ENCODE measurements at regions not wholly inside any gene's neighbourhood (a gene's known extent, or its start where the extent isn't known, plus 50 kb on each side); places are given as distances from the start of the nearest gene placed in this dataset.

- TF ChIP-seq, protein P1, sequence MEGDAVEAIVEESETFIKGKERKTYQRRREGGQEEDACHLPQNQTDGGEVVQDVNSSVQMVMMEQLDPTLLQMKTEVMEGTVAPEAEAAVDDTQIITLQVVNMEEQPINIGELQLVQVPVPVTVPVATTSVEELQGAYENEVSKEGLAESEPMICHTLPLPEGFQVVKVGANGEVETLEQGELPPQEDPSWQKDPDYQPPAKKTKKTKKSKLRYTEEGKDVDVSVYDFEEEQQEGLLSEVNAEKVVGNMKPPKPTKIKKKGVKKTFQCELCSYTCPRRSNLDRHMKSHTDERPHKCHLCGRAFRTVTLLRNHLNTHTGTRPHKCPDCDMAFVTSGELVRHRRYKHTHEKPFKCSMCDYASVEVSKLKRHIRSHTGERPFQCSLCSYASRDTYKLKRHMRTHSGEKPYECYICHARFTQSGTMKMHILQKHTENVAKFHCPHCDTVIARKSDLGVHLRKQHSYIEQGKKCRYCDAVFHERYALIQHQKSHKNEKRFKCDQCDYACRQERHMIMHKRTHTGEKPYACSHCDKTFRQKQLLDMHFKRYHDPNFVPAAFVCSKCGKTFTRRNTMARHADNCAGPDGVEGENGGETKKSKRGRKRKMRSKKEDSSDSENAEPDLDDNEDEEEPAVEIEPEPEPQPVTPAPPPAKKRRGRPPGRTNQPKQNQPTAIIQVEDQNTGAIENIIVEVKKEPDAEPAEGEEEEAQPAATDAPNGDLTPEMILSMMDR (conservative IDR thresholded peaks at IDR 0.05): no peak
- TF ChIP-seq EZH2 (IDR thresholded peaks at IDR 0.05; ENCODE audit: low read depth): no peak
These were observed 203.7 kb upstream of the C1orf87 start for GRCh38 chr1:60277269-60277668.
